NOMO-1 treated with DMSO at 0.1 percent for 48 hours (cell line): ENCODE measurements at regions not wholly inside any gene's neighbourhood (a gene's known extent, or its start where the extent isn't known, plus 50 kb on each side); places are given as distances from the start of the nearest gene placed in this dataset.

Experiments
- DNase-seq: peaks from one replicate; lab custom pipeline; 2025; ENCODE audit not compliant: unreplicated experiment; lab: John Stamatoyannopoulos, UW

GRCh38 chr4:185966997-185967775, 101.8 kb upstream of the TLR3 start:
- DNase-seq: no peak

GRCh38 chr4:185969657-185970056, 99.3 kb upstream of the TLR3 start:
- DNase-seq: no peak

DNA sequence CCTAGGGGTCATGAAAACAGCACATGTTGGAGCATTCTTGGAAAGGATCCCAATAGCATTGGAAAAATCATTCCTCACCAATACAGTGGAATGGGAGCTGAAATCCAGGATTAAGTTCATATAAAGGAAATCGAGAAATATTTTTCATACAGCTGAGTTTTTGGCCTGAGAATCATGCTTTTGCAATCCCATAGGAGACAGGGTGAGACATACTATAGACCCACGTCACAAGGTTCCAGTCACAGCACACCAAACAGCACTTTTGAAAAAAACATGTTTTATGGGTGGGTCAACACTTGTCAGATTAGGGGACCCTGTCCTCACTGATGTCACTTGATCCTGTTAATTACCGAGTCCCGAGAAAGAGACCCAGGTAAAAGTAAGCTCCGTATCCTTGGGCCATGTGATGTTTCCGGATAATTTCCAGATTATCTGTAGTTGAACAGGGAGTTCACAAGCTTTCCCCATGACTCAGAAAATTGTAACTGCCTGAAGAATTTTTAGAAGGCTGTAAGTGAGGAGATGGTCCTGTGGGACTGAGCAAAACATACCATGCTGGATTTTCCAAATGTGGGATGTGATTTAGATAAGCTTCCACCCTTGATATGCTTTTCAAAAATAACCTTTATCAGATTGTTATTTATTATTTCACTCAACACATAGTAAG, 80.9 kb upstream of the TLR3 start:
- no peak for DNase-seq

GRCh38 chr4:185991770-185992169, 77.2 kb upstream of the TLR3 start:
- no peak for DNase-seq

DNA sequence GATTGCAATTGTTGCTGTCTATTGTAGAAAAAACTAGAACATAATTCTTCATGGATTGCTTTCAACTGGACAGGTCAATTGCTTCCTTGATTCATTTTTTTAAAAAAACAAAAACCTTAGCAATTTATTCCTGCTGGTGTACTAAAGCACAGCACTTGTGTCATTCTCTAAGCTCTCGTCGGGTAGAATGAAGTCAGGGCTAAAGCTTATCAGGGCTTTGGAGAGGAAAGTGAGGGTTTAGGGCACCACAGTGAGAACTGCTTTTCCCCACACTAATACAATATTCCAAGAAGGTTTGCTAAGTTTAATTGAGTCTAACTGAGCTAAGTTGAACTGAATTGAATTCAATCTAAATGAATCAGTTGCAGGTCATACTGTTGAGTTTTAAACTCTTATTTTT, 76.4 kb upstream of the TLR3 start:
- DNase-seq: no peak

DNA sequence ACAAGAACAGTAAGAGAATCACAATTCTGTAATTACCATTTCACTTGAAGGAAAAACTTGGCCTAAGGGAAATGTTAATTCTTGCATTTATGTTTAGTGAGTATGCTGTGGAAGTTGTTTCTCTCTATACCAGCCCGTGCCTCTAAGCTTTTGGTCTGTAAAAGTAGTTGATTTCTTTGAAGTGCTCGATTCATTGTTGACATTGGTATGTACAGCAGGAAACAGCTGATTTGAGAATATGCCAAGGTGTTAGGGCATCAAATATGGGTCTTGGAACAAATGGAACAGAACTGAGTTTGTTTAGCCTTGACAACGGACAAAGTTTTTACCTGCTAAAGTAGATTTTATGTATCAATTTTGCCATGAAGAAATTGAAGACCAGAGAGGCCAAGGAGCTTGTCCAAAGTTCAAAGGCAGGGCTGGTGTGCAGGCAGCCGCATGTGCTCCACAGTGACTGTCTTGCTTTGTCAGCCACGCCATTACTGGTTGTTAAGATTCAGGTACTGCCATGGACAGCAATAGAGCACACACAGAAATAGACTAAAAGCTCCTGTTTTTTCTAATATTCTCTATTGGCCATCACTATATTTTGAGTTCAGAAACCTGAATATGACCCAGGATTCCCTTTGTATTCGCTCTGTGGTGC, 75.5 kb upstream of the TLR3 start:
- DNase-seq: no peak

DNA sequence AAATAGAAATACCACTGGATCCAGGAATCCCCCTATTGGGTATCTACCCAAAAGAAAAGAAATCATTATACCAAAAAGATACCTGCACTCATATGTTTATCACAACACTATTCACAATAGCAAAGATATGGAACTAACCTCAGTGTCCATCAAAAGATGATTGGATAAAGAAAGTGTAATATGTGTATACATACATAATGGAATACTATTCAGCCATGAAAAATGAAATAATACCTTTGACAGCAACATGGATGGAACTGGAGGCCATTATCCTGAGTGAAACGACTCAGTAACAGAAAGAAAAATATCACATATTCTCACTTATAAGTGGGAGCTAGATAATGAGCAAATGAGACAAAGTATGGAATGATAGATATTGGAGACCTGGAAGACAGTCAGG, 74.2 kb upstream of the TLR3 start:
- no peak for DNase-seq

- DNase-seq: no peak
Measured at GRCh38 chr4:185995665-185996064, 73.3 kb upstream of the TLR3 start.

DNA sequence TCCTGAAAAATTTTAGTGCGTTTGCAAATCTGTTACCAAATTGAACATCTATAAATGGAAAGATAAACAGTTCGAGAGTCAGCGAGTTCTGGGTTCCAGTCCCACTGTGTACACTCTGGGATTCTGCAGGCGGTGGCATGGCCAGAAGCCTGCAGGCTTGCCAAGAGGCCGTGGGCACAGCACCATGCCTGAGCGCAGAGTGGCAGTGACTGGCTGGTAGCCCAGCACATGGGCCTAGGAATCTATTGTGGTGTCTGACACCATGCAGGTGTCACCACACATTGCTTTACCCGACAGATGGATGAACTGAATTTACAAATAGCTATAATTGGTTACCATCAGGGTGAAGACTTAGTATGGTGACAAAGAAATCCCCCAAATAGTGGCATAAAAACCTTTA, 71.7 kb upstream of the TLR3 start:
- DNase-seq: no peak

- DNase-seq: no peak
Measured at GRCh38 chr4:185998791-185999190, 70.2 kb upstream of the TLR3 start.

GRCh38 chr4:185999207-185999606, 69.7 kb upstream of the TLR3 start:
- DNase-seq: no peak

- DNase-seq: no peak
Measured at GRCh38 chr4:186002853-186003252, 66.1 kb upstream of the TLR3 start.

DNA sequence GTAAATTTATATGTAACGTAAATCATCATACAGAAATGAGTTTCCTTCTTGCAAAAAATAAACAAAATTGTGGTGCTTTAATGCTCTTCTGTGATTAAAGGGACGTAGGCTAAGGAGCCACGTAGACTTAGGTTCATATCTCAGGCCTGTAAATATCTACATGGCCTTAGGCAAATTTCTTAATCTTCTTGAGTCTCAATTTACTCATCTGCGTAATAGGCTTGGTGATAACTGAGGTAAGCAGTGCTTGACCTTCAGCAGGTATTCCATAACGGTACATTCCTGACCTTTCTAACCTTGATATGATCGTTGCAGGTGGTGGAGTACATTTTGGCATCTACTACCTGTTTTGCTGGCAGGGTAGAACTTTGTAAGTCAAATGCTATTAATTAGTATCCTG, 65.2 kb upstream of the TLR3 start:
- no peak for DNase-seq

DNA sequence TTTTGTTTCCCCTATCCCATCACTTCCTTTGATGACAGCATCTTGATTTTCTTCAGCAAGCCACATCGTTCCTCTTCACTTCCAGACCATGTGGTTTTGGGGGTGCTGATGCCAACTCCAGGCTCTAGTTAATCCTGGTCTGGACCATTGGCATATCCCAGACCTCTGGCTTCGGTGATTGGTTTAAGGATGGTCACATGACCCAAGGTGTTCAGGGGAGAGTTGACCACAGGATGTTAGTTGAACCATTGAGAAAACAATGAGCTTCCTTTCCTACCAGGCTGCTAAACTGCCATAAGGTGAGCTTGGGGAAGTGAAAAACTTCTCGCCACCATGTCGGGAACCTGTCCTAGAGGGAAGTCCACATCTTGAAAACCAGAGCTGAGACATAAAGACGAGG, 60.9 kb upstream of the TLR3 start:
- DNase-seq: no peak

DNA sequence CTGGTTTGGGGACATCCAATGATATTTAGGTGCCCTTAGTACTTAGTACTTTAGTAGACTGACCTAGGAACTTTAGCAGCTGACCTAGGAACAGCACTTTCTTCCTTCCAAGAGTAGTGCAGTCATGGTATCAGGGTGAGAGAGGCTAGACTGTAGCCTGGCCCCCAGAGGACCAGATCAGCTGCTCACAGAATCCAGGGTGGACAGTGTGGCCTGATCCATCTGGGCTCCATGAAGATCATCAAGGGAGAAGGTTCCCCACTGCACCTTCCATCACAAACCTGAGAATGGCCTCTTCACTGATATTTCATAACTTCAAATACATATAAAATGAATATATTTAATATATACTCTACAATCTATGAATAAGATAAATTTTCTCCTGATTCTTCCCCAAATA, 59.0 kb upstream of the TLR3 start:
- no peak for DNase-seq

DNA sequence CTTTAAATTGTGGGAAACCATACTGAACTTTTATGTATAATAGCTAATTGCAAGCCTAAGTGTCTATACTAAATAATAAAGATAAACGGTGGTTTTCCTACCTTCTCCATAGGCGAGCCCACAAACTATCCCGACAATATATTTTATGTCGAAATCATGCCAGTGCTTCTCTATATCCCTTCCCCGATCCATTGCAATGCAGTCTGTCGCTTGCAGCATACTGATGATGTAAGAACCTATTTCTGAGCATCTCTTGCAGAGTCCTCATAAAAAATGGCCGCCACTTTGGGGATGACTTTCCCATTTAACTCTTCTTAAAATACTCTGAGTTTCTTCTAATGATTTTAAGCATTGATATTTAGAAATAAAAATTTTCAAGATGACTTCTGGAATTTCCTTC, 58.1 kb upstream of the TLR3 start:
- DNase-seq: no peak

GRCh38 chr4:186012071-186012470, 56.9 kb upstream of the TLR3 start:
- DNase-seq: no peak

DNA sequence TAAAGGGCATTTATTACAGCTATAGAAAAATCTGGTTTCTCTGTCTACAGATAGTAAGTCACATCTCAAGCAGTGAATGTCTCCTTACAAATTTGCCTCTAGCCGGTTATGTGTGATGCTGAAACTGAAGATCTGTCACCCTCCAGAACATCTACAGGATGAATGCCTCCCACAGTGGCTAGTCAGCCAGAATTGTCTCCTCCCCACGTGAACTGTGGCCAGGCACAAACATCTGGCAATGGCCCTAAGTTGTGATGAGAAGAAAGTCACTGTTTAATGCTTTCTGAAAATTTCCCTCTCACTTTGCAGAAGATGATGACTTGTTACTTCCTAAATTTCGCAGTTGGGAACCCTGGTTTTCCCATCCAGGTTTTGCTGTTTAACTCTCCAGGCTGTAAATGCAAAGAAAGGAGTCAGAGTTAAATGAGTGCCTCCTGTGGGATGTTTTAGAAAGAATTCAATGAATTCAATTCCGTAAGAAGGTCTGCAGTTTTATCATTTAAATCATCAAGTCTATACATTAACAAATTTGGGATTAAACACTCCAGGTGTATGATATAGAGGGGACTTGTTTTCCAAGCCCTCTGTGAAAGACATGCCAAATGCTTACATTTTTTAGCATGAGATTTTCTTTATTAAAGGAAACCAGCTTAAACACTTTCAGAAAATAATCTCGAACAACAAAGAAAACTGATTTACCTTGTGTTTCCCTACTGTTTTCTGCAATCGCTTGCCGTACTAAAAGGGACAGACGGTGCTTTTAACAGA, 55.4 kb upstream of the TLR3 start:
- no peak for DNase-seq

DNA sequence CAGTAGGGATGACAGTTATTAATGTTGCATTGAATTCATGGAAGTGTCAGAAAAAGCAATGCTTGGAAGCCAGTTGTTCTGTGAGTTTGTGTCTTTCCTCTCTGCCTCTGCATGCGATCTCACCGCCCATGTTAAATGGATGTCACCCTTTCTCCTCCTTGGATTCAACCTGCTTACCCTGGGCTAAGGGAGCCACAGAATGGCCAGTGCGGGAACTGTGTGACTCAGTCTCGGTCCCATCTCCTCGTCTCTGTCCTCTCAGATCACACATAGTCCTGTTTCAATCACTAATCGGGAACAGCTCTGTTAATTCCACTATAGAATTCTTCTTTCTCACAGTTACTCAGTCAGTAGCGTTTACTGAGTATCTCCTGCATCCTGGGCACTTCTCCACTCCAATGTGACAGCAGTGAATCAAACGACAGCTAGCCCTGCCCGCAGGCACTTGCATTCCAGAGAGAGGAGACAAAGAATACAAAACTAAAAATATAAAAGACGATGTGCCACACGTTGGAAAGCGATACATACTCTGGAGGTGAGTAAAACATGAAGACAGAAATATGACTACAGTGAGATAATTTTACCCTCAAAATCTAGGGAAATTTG, 53.6 kb upstream of the TLR3 start:
- DNase-seq: no peak

GRCh38 chr4:186016796-186017195, 52.2 kb upstream of the TLR3 start:
- no peak for DNase-seq

DNA sequence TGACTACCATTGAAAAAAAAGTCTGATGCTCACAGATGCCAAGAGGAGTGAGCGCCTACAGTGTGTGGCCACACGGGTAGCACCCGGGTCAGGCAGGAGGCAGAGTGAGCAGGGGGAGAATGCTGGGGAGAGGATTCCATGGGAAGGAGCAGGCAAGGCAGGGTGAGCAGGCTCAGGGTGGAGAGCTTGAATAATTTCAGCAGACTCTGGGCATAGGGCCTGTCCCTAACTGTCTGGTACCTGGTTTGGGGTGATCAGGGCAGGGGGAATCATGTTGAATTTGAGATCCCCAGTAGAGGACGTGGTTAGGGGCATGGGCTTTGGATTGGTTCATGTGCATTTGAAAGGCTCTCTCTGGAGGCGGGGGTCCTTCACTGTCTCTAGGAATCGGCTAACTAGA, 51.2 kb upstream of the TLR3 start:
- no peak for DNase-seq
